ENCODE measurements at regions not wholly inside any gene's neighbourhood (a gene's known extent, or its start where the extent isn't known, plus 50 kb on each side); places are given as distances from the start of the nearest gene placed in this dataset.
"Not testable (repeated sequence)": the region's sequence is repeated elsewhere in the genome, so short reads cannot be mapped to it uniquely, and the experiment has no call there.

GRCh38 chr4:148608968-148609367 is 166.8 kb upstream of the NR3C2 start:
- Histone ChIP-seq H3K27me3 (no peaks in the 10 kb centered on the region), H3K9me3 (no peaks in the 10 kb centered on the region), H3K36me3 (no peaks in the 10 kb centered on the region), H3K4me1 (peaks cover 0 to 2% (median under 1%) of the 10 kb centered on the region in 3 donors), H3K4me3 (no peak overlapping the region), H3K27ac (no peak overlapping the region)
- FAIRE-seq (no peak), DNase-seq (no peak), ATAC-seq (no peak)
- TF ChIP-seq CTCF (IDR thresholded peaks at IDR 0.05) = no peak
- intact Hi-C loops (cut with DNase I) = no loop called here
- WGBS, 2 donors = 86 to 90% methylated on average over 4 of the region's 4 CpGs

- H3K36me3 ChIP-seq; H3K9me3 ChIP-seq; H3K27ac ChIP-seq; intact Hi-C loops (cut with DNase I); H3K4me3 ChIP-seq; H3K4me1 ChIP-seq; H3K27me3 ChIP-seq; ATAC-seq; FAIRE-seq: not testable (repeated sequence)
- DNase-seq = peak in 1 of 6 donors; percentile 27
- 81 to 83% methylated on average over 13 to 14 of the region's 14 CpGs for WGBS, 2 donors
Measured at GRCh38 chr4:148598418-148599207, 156.4 kb upstream of the NR3C2 start.

GRCh38 chr4:148589182-148589581 is 147.0 kb upstream of the NR3C2 start:
- TF ChIP-seq CTCF (IDR thresholded peaks at IDR 0.05) = no peak
- Histone ChIP-seq H3K9me3 (no peaks in the 10 kb centered on the region), H3K27ac (no peak overlapping the region), H3K4me3 (no peak overlapping the region), H3K4me1 (no peaks in the 10 kb centered on the region), H3K36me3 (no peaks in the 10 kb centered on the region), H3K27me3 (no peaks in the 10 kb centered on the region)
- WGBS, 2 donors = 75 to 79% methylated on average over 4 of the region's 4 CpGs
- ATAC-seq = no peak
- no peak for FAIRE-seq
- DNase-seq = no peak
- intact Hi-C loops (cut with DNase I) = no loop called here

- Histone ChIP-seq H3K4me3 (no peak overlapping the region), H3K27ac (no peak overlapping the region), H3K36me3 (no peaks in the 10 kb centered on the region), H3K27me3 (no peaks in the 10 kb centered on the region), H3K9me3 (no peaks in the 10 kb centered on the region), H3K4me1 (no peaks in the 10 kb centered on the region)
- TF ChIP-seq CTCF (IDR thresholded peaks at IDR 0.05) = no peak
- ATAC-seq (no peak), DNase-seq (no peak), FAIRE-seq (no peak)
- intact Hi-C loops (cut with DNase I) = no loop called here
- WGBS, 2 donors = 62 to 69% methylated on average over 2 of the region's 2 CpGs
Measured at GRCh38 chr4:148575577-148575976, 133.4 kb upstream of the NR3C2 start.

GRCh38 chr4:148574911-148575310 is 132.7 kb upstream of the NR3C2 start:
- DNase-seq (no peak), FAIRE-seq (no peak), ATAC-seq (no peak)
- no peak for TF ChIP-seq CTCF (IDR thresholded peaks at IDR 0.05)
- no peaks in the 10 kb centered on the region for H3K9me3 ChIP-seq
- no peak overlapping the region for H3K27ac ChIP-seq
- WGBS, 2 donors = 76 to 79% methylated on average over 6 of the region's 6 CpGs
- intact Hi-C loops (cut with DNase I) = no loop called here
- no peaks in the 10 kb centered on the region for H3K27me3 ChIP-seq
- H3K4me3 ChIP-seq = no peak overlapping the region
- no peaks in the 10 kb centered on the region for H3K4me1 ChIP-seq
- H3K36me3 ChIP-seq = no peaks in the 10 kb centered on the region
